IMR-90 (cell line): ENCODE measurements at regions not wholly inside any gene's neighbourhood (a gene's known extent, or its start where the extent isn't known, plus 50 kb on each side); places are given as distances from the start of the nearest gene placed in this dataset.

Source experiments
- ATAC-seq: fragments of 200-7000 bp; cut with Tn5 transposase; 2 replicates; pipeline ENCODE4 v1.9.1; 2020; ENCODE audit warnings: low read depth, mild to moderate bottlenecking, moderate library complexity
- BruUV-seq: library from RNA; stranded (reverse); fragments of 400-500 nt; replicated peaks from 2 replicates; lab custom pipeline; 2021; lab: Mats Ljungman, UMichigan
- CTCF ChIA-PET: fragments of 300-600 bp; formaldehyde crosslinking; extraction: SDS; loops from one replicate; lab custom pipeline; 2021; ENCODE audit warnings: antibody characterized with exemption; lab: Yijun Ruan, JAX
- POLR2A ChIA-PET: fragments of 300-600 bp; sonication (Branson Sonifier 250); formaldehyde crosslinking; loops from one replicate; lab custom pipeline; 2022; ENCODE audit warnings: antibody characterized with exemption; ENCODE audit not compliant: unreplicated experiment; lab: Charles Lee
- DNase-seq: peaks from one replicate; pipeline ENCODE4 v3.0.0; 2013
- H2AFZ ChIP-seq: replicated peaks from 2 replicates; pipeline ENCODE3; 2013; ENCODE audit warnings: low read length, mild to moderate bottlenecking; ENCODE audit not compliant: poor library complexity
- H2AK5ac ChIP-seq: 2 replicates; pipeline ENCODE4 v1.6.1; 2013; ENCODE audit warnings: low read depth, low read length, inconsistent platforms
- H2AK9ac ChIP-seq: replicated peaks from 2 replicates; pipeline ENCODE3; 2013; ENCODE audit warnings: mild to moderate bottlenecking, low read depth, low read length, moderate library complexity; ENCODE audit not compliant: poor library complexity
- H2BK120ac ChIP-seq: 2 replicates; pipeline ENCODE4 v1.6.1; 2013; ENCODE audit warnings: low read depth, low read length, inconsistent platforms
- H2BK15ac ChIP-seq: 3 replicates; pipeline ENCODE4 v1.6.1; 2013; ENCODE audit warnings: low read depth, low read length, inconsistent platforms
- H2BK20ac ChIP-seq: 2 replicates; pipeline ENCODE4 v1.6.1; 2013; ENCODE audit warnings: low read depth, mild to moderate bottlenecking, inconsistent platforms, low read length, moderate library complexity
- H2BK5ac ChIP-seq: 2 replicates; pipeline ENCODE4 v1.6.1; 2013; ENCODE audit warnings: mild to moderate bottlenecking, low read depth, low read length, inconsistent platforms; ENCODE audit not compliant: poor library complexity, severe bottlenecking
- H3K14ac ChIP-seq: replicated peaks from 2 replicates; pipeline ENCODE4 v1.6.1; 2013; ENCODE audit warnings: low read depth, low read length, inconsistent platforms
- H3K18ac ChIP-seq: 2 replicates; pipeline ENCODE4 v1.6.1; 2013; ENCODE audit warnings: low read depth, low read length, control low read depth
- H3K23ac ChIP-seq: 2 replicates; pipeline ENCODE4 v1.6.1; 2013; ENCODE audit warnings: low read depth, low read length, inconsistent platforms
- H3K27ac ChIP-seq: 2 replicates; pipeline ENCODE4 v1.5.1; 2013; ENCODE audit warnings: mild to moderate bottlenecking, control low read depth, low read length; ENCODE audit not compliant: insufficient read depth
- H3K27me3 ChIP-seq: 2 replicates; pipeline ENCODE4 v1.6.1; 2013; ENCODE audit warnings: low read length; ENCODE audit not compliant: control insufficient read depth, insufficient read depth
- H3K36me3 ChIP-seq: 2 replicates; pipeline ENCODE4 v1.6.1; 2013; ENCODE audit warnings: low read length, mixed read lengths; ENCODE audit not compliant: control insufficient read depth, insufficient read depth
- H3K4ac ChIP-seq: 2 replicates; pipeline ENCODE4 v1.6.1; 2013; ENCODE audit warnings: low read depth, low read length, inconsistent platforms
- H3K4me1 ChIP-seq: 2 replicates; pipeline ENCODE4 v1.6.1; 2013; ENCODE audit warnings: low read length, mixed read lengths; ENCODE audit not compliant: control insufficient read depth, insufficient read depth
- H3K4me2 ChIP-seq: 2 replicates; pipeline ENCODE4 v1.6.1; 2013; ENCODE audit warnings: low read depth, mild to moderate bottlenecking, control low read depth, low read length, moderate library complexity
- H3K4me3 ChIP-seq: 2 replicates; pipeline ENCODE4 v1.5.1; 2013; ENCODE audit warnings: low read depth, mild to moderate bottlenecking, control low read depth, low read length, moderate library complexity; ENCODE audit not compliant: insufficient read depth
- H3K56ac ChIP-seq: 2 replicates; pipeline ENCODE4 v1.6.1; 2013; ENCODE audit warnings: low read length, inconsistent platforms; ENCODE audit not compliant: insufficient read depth; ENCODE audit errors: extremely low read depth
- H3K79me1 ChIP-seq, 2 experiments: 2 replicates each; pipeline ENCODE4 v1.6.1; 2013; ENCODE audit warnings: low read length in 2 of 2, inconsistent platforms in 1 of 2, low read depth in 1 of 2
- H3K9ac ChIP-seq: 2 replicates; pipeline ENCODE4 v1.6.1; 2013; ENCODE audit warnings: low read depth, low read length, control low read depth
- H3K9me1 ChIP-seq: 2 replicates; pipeline ENCODE4 v1.6.1; 2013; ENCODE audit warnings: low read length, inconsistent platforms; ENCODE audit not compliant: insufficient read depth
- H3K9me3 ChIP-seq: 2 replicates; pipeline ENCODE4 v1.6.1; 2013; ENCODE audit warnings: low read length; ENCODE audit not compliant: control insufficient read depth, insufficient read depth
- H4K20me1 ChIP-seq: 2 replicates; pipeline ENCODE4 v1.6.1; 2013; ENCODE audit warnings: low read length, inconsistent platforms; ENCODE audit not compliant: insufficient read depth
- H4K5ac ChIP-seq: 2 replicates; pipeline ENCODE4 v1.6.1; 2013; ENCODE audit warnings: mild to moderate bottlenecking, low read depth, low read length, control low read depth
- H4K8ac ChIP-seq, 2 experiments: 2 replicates each; pipeline ENCODE4 v1.6.1; 2013; ENCODE audit warnings: low read depth in 2 of 2, low read length in 2 of 2, control low read depth in 1 of 2, inconsistent platforms in 1 of 2
- H4K91ac ChIP-seq: 2 replicates; pipeline ENCODE4 v1.6.1; 2013; ENCODE audit warnings: low read depth, low read length, inconsistent platforms; ENCODE audit not compliant: insufficient read depth
- BHLHE40 ChIP-seq: fragments of 150-350 bp; IDR thresholded peaks from 2 replicates; pipeline ENCODE4 v1.6.1; 2016; ENCODE audit warnings: mild to moderate bottlenecking, low read depth, low read length
- CTCF ChIP-seq: conservative IDR thresholded peaks from 2 replicates; pipeline ENCODE4 v1.5.1; 2012; ENCODE audit warnings: mild to moderate bottlenecking, low read depth, low read length, improper control_type of control experiment
- FOS ChIP-seq: fragments of 150-350 bp; IDR thresholded peaks from 2 replicates; pipeline ENCODE4 v1.6.1; 2016; ENCODE audit warnings: low read depth, low read length
- MAFK ChIP-seq: IDR thresholded peaks from 2 replicates; pipeline ENCODE4 v1.6.1; 2012; ENCODE audit warnings: low read depth, low read length, improper control_type of control experiment
- POLR2A ChIP-seq: IDR thresholded peaks from 2 replicates; pipeline ENCODE4 v1.6.1; 2012; ENCODE audit warnings: mild to moderate bottlenecking, low read depth, low read length
- RAD21 ChIP-seq: IDR thresholded peaks from 2 replicates; pipeline ENCODE4 v1.6.1; 2012; ENCODE audit warnings: low read length, improper control_type of control experiment
- RCOR1 ChIP-seq: IDR thresholded peaks from 2 replicates; pipeline ENCODE4 v1.6.1; 2012; ENCODE audit warnings: mild to moderate bottlenecking, low read length, improper control_type of control experiment; ENCODE audit not compliant: insufficient replicate concordance
- USF2 ChIP-seq: fragments of 150-350 bp; IDR thresholded peaks from 2 replicates; pipeline ENCODE4 v1.6.1; 2017; ENCODE audit warnings: mild to moderate bottlenecking, antibody characterized with exemption, low read length, low read depth
- WGBS, 2 experiments: methylation state at CpG; one replicate each; pipeline versions ENCODE4 v1.1.5 to v1.1.7; 2013; ENCODE audit warnings: missing lambda C conversion rate in 2 of 2; ENCODE audit not compliant: insufficient read length in 1 of 2; ENCODE audit errors: extremely low coverage in 2 of 2; 5-methylcytosine and 5-hydroxymethylcytosine counted together
- dilution Hi-C: fragments of 300-500 bp; cut with HindIII; formaldehyde crosslinking; loops from one replicate; pipeline ENCODE4 v1.14.3; 2018; ENCODE audit warnings: low sequenced_read_pairs; ENCODE audit not compliant: unreplicated experiment
- in situ Hi-C: fragments of 300-500 bp; cut with MboI; formaldehyde crosslinking; loops from 3 replicates; pipeline ENCODE4 v1.14.3; 2019; ENCODE audit warnings: low sequenced_read_pairs, inconsistent platforms, mixed read lengths
- intact Hi-C: fragments of 100-400 bp; cut with micrococcal nuclease; formaldehyde crosslinking; loops from 2 replicates; pipeline ENCODE4 v1.10.0; 2022

- no peak overlapping the region for H2BK5ac ChIP-seq
- no peak overlapping the region for H3K56ac ChIP-seq
- H3K27me3 ChIP-seq = no peaks in the 10 kb centered on the region
- 0 out of 2 replicates have a peak, but pooled peaks cover 2% of the 10 kb centered on the region for H3K9me3 ChIP-seq
- H3K9ac ChIP-seq = no peak overlapping the region
- no peaks in the 10 kb centered on the region for H3K79me1 ChIP-seq
- no peak overlapping the region for H2BK120ac ChIP-seq
- dilution Hi-C loops = no loop called here
- H2AFZ ChIP-seq = no peak overlapping the region
- no peaks in the 10 kb centered on the region for H3K4me1 ChIP-seq
- no peak for ATAC-seq
- in situ Hi-C loops = no loop called here
- TF ChIP-seq POLR2A (no peak), MAFK (peak; percentile 81), FOS (no peak), CTCF (no peak), USF2 (no peak), RCOR1 (no peak), RAD21 (no peak), BHLHE40 (no peak)
- no peak overlapping the region for H3K14ac ChIP-seq
- no peak overlapping the region for H2BK20ac ChIP-seq
- H4K20me1 ChIP-seq = no peaks in the 10 kb centered on the region
- no TSS peak for BruUV-seq
- CTCF ChIA-PET = no interaction called here
- no peak overlapping the region for H4K91ac ChIP-seq
- no peak overlapping the region for H3K23ac ChIP-seq
- no CpG with 5 or more reads among the region's 2 CpGs for WGBS, 2 experiments
- no peak overlapping the region for H4K8ac ChIP-seq
- H2BK15ac ChIP-seq = no peak overlapping the region
- intact Hi-C loops = no loop called here
- POLR2A ChIA-PET = no interaction called here
- no peak overlapping the region for H3K18ac ChIP-seq
- no peak overlapping the region for H4K5ac ChIP-seq
- no peak overlapping the region for H3K4me3 ChIP-seq
- DNase-seq = no peak
- no peaks in the 10 kb centered on the region for H3K36me3 ChIP-seq
- H2AK9ac ChIP-seq = no peak overlapping the region
- no peak overlapping the region for H3K27ac ChIP-seq
- no peaks in the 10 kb centered on the region for H3K9me1 ChIP-seq
- no peak overlapping the region for H3K4me2 ChIP-seq
- no peak overlapping the region for H2AK5ac ChIP-seq
- H3K4ac ChIP-seq = no peak overlapping the region
Measured at GRCh38 chr5:161084115-161084514, 232.1 kb upstream of the ATP10B start.
